CD4-positive, alpha-beta memory T cell (primary cell): ENCODE measurements at regions not wholly inside any gene's neighbourhood (a gene's known extent, or its start where the extent isn't known, plus 50 kb on each side); places are given as distances from the start of the nearest gene placed in this dataset.
"Not testable (repeated sequence)": the region's sequence is repeated elsewhere in the genome, so short reads cannot be mapped to it uniquely, and the experiment has no call there.

Experiments used
- CTCF ChIA-PET: fragments of 350-600 bp; sonication (Branson Sonifier 250); formaldehyde crosslinking; loops from one replicate; lab custom pipeline; 2021; ENCODE audit warnings: inconsistent platforms; ENCODE audit not compliant: partially characterized antibody; lab: Charles Lee
- POLR2A ChIA-PET: fragments of 350-600 bp; sonication (Branson Sonifier 250); formaldehyde crosslinking; loops from one replicate; lab custom pipeline; 2021; ENCODE audit not compliant: partially characterized antibody; lab: Charles Lee
- DNase-seq, 5 donors: peaks; one replicate each; pipeline versions ENCODE4 v3.0.0 to v3.0.0-alpha.2; 2020 to 2022; ENCODE audit warnings: mixed read lengths in 1 of 5
- H3K27ac ChIP-seq: one replicate; pipeline ENCODE4 v1.7.0; 2013; ENCODE audit warnings: low read depth, low read length
- H3K27me3 ChIP-seq: 2 replicates; pipeline ENCODE4 v1.7.0; 2013; ENCODE audit warnings: mild to moderate bottlenecking, low read length, moderate library complexity; ENCODE audit not compliant: insufficient read depth
- H3K36me3 ChIP-seq: 2 replicates; pipeline ENCODE4 v1.7.0; 2013; ENCODE audit warnings: mild to moderate bottlenecking, low read length, moderate library complexity; ENCODE audit not compliant: insufficient read depth
- H3K4me1 ChIP-seq: 2 replicates; pipeline ENCODE4 v1.7.0; 2013; ENCODE audit warnings: mild to moderate bottlenecking, low read length, moderate library complexity; ENCODE audit not compliant: insufficient read depth
- H3K4me3 ChIP-seq, 2 donors: one replicate each; pipeline ENCODE4 v1.7.0; 2013; ENCODE audit warnings: low read length in 2 of 2, mild to moderate bottlenecking in 1 of 2
- H3K9me3 ChIP-seq, 2 donors: one replicate each; pipeline ENCODE4 v1.7.0; 2013; ENCODE audit warnings: low read length in 2 of 2, control low read depth in 1 of 2; ENCODE audit not compliant: control insufficient read depth in 1 of 2
- H3K27ac Mint-ChIP-seq, 7 donors: one replicate each; pipeline ENCODE4 v1.8.0; 2020 to 2021; ENCODE audit warnings: mixed read lengths in 7 of 7, mild to moderate bottlenecking in 6 of 7, inconsistent platforms in 3 of 7, moderate library complexity in 3 of 7
- H3K27me3 Mint-ChIP-seq, 2 donors: one replicate each; pipeline ENCODE4 v1.8.0; 2020 to 2021; ENCODE audit warnings: mixed read lengths in 2 of 2
- H3K36me3 Mint-ChIP-seq, 2 donors: one replicate each; pipeline ENCODE4 v1.8.0; 2020 to 2021; ENCODE audit warnings: mixed read lengths in 2 of 2, inconsistent platforms in 1 of 2, mild to moderate bottlenecking in 1 of 2
- H3K4me1 Mint-ChIP-seq, 4 donors: one replicate each; pipeline ENCODE4 v1.8.0; 2020 to 2021; ENCODE audit warnings: mixed read lengths in 4 of 4, mild to moderate bottlenecking in 1 of 4
- H3K4me3 Mint-ChIP-seq, 8 donors: one replicate each; pipeline ENCODE4 v1.8.0; 2020 to 2021; ENCODE audit warnings: mixed read lengths in 8 of 8, mild to moderate bottlenecking in 7 of 8, moderate library complexity in 6 of 8, inconsistent platforms in 3 of 8
- H3K9me3 Mint-ChIP-seq, 8 donors: one replicate each; pipeline ENCODE4 v1.8.0; 2020 to 2021; ENCODE audit warnings: mixed read lengths in 8 of 8, mild to moderate bottlenecking in 5 of 8, inconsistent platforms in 3 of 8, moderate library complexity in 1 of 8
- intact Hi-C: fragments of 100-400 bp; cut with micrococcal nuclease; formaldehyde crosslinking; loops from one replicate; pipeline ENCODE4 v1.15.1; 2023

DNA sequence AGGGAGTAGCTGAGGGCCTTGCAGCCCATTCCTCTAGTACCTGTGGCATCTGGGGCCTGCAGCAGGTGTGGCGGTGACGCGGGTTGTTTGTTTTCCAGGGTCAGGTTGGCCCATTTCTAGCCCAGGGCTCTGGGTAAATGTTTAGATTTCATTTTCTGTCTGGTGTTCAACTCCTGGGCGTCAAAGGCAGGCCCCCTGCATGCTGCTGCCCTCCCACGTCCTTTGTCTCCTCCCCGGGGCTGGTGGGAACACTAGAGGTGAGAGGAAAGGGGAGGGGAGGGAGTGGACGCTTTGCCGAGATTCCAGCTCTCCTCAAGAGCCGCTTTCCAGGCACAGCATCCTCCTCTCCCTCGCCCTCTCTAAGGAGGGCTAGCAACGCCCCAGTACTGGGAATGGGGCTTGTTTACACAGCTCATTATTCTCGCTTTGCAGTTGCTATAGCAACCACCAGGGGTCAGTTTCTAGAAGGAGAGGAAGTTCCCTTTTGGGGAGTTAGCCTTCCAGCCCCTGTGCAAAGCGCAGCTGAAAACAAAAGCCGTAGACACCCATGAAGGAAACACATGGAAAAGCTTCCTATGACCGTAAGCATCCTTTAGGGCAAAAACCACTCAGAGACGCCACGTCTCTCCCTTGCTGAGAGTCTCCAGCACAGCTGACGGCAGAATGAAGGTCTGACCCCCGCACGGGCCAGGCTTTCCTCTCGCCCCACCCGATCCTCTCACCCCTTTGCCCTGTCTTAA, 170.6 kb downstream of the LY86 start:
- Histone ChIP-seq H3K27ac (no peak overlapping the region), H3K9me3 (no peaks in the 10 kb centered on the region), H3K27me3 (no peaks in the 10 kb centered on the region), H3K4me3 (no peak overlapping the region), H3K4me1 (no peaks in the 10 kb centered on the region), H3K36me3 (no peaks in the 10 kb centered on the region)
- Mint-ChIP-seq H3K4me1 (no peaks in the 10 kb centered on the region), H3K27me3 (peaks cover 6 to 12% of the 10 kb centered on the region in 2 donors), H3K36me3 (no peaks in the 10 kb centered on the region), H3K9me3 (peaks cover 0 to 2% (median 0%) of the 10 kb centered on the region in 8 donors), H3K27ac (peak overlapping the region in 1 of 7 donors; percentile 29), H3K4me3 (peak overlapping the region in 1 of 8 donors; percentile 4)
- no peak for DNase-seq
- intact Hi-C loops, result loop anchor here (1.0 kb wide), 1 partner anchor 484 kb away; no protein-coding TSS in a partner anchor
- ChIA-PET POLR2A (no interaction called here), CTCF (interaction anchor here (1.2 kb wide), 1 partner anchor 484 kb away, joined by 5 read pairs; no protein-coding TSS in a partner anchor)

DNA sequence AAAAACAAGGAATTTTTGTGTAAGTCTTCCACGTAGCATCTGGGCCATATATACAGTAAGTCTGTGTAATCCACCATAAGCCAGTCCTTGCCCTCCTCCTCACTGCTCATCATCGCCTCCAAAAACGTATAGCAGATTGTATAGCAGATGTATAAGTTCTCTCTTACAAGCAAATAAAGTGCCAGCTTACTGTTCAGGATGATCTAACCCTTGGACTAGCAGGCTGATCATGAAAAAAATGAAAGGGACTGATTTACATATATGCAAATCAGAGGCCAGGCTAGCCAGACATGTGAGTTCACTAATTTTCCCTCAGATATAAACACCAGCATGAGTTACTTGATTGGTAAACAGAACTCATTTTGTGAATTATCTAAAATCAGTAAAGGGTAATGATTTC, 171.5 kb downstream of the LY86 start:
- no peaks in the 10 kb centered on the region for H3K4me1 Mint-ChIP-seq
- intact Hi-C loops, result no loop called here
- H3K9me3 ChIP-seq, result no peaks in the 10 kb centered on the region
- H3K36me3 Mint-ChIP-seq, result no peaks in the 10 kb centered on the region
- H3K4me3 Mint-ChIP-seq, result no peak overlapping the region
- no peaks in the 10 kb centered on the region for H3K27me3 ChIP-seq
- H3K27ac Mint-ChIP-seq, result no peak overlapping the region
- H3K36me3 ChIP-seq, result no peaks in the 10 kb centered on the region
- H3K9me3 Mint-ChIP-seq, result peaks cover 0 to 2% (median 0%) of the 10 kb centered on the region in 8 donors
- CTCF ChIA-PET, result no interaction called here
- H3K4me1 ChIP-seq, result no peaks in the 10 kb centered on the region
- H3K27me3 Mint-ChIP-seq, result peaks cover 4 to 9% of the 10 kb centered on the region in 2 donors
- POLR2A ChIA-PET, result no interaction called here
- no peak overlapping the region for H3K27ac ChIP-seq
- H3K4me3 ChIP-seq, result no peak overlapping the region
- no peak for DNase-seq

DNA sequence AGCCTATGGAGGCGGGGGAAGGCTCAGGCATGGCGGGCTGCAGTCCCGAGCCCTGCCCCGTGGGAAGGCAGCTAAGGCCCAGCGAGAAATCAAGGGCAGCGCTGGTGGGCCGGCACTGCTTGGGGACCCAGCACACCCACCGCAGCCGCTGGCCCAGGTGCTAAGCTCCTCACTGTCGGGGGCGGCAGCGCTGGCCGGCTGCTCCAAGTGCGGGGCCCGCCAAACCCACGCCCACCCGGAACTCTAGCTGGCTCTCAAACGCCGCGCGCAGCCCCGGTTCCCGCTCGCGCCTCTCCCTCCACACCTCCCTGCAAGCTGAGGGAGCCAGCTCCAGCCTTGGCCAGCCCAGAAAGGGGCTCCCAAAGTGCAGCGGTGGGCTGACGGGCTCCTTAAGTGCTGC, 174.0 kb downstream of the LY86 start:
- H3K27me3 ChIP-seq, H3K27me3 Mint-ChIP-seq, DNase-seq, H3K9me3 ChIP-seq, H3K9me3 Mint-ChIP-seq, CTCF ChIA-PET, H3K4me3 ChIP-seq, H3K36me3 ChIP-seq, H3K4me1 Mint-ChIP-seq, intact Hi-C loops, H3K4me1 ChIP-seq, H3K4me3 Mint-ChIP-seq, H3K27ac ChIP-seq, H3K36me3 Mint-ChIP-seq, POLR2A ChIA-PET, H3K27ac Mint-ChIP-seq: not testable (repeated sequence)

DNA sequence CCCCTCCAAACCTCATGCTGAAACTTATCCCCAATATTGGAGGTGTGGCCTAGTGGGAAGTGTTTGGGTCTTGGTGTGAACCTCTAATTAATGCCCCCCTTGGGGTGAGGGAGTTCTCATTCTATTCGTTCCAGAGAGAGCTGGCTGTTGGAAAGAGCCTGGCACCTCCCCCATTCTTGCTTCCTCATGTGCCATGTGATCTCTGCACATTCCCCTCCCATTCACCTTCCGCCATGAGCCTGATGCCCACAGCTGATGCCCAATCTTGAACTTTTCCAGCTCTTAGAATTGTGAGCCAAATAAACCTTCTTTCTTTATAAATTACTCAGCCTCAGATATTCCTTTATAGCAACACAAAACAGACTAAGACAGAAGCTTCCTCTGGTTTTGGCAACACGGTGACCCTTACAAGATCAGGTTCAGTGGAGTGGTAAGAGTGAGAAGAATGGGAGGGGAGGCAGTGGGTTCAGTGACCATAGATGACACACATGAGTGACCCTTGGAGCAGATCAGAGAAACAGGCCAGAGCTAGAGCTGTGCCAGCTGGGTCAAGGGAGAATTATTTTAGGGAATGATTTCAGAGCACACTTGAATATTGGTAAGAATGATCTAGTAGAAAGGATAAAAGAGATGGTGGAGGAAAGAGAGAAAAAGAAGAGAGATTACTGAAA, 176.4 kb downstream of the LY86 start:
- ChIA-PET CTCF (no interaction called here), POLR2A (no interaction called here)
- Mint-ChIP-seq H3K4me3 (no peak overlapping the region), H3K4me1 (no peaks in the 10 kb centered on the region), H3K36me3 (no peaks in the 10 kb centered on the region), H3K9me3 (no peaks in the 10 kb centered on the region), H3K27ac (no peak overlapping the region), H3K27me3 (peaks cover 5 to 8% of the 10 kb centered on the region in 2 donors)
- intact Hi-C loops, result no loop called here
- Histone ChIP-seq H3K27ac (no peak overlapping the region), H3K4me3 (no peak overlapping the region), H3K27me3 (no peaks in the 10 kb centered on the region), H3K36me3 (no peaks in the 10 kb centered on the region), H3K9me3 (no peaks in the 10 kb centered on the region), H3K4me1 (no peaks in the 10 kb centered on the region)
- no peak for DNase-seq

DNA sequence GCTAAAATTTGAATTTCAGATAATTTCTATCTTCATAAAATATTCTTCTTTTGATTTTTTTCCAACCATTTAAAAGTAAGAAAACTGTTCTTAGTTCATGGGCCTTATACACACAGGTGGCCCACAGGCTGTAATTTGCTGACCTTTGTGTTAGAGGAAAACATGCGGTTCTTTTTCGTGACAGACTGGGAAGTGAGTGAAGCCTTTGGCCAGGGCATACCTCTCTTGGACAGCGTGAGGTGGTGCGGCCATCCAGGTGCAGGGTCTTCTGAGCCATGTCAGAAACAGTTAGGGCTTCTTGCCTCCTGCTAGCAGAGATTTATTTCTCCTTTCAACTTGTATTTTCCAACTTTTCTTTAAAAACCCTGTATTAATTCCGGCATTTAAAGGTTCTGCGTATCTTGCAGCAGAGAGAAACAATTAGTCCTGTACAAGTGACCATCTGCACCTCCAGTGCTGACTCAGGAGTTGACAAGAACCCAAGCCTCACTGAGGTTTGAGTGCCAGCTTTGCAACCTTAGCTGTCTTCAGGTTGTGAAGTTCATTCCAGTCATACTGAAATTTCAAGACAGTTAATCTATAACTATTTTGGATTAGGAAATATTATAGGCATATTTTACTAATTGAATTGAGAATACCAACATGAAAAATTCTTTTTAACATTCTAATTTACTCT, 177.8 kb downstream of the LY86 start:
- peaks cover 3 to 12% of the 10 kb centered on the region in 2 donors for H3K27me3 Mint-ChIP-seq
- no peaks in the 10 kb centered on the region for H3K27me3 ChIP-seq
- DNase-seq, result no peak
- ChIA-PET CTCF (no interaction called here), POLR2A (no interaction called here)
- intact Hi-C loops, result no loop called here
- no peak overlapping the region for H3K4me3 Mint-ChIP-seq
- H3K27ac Mint-ChIP-seq, result no peak overlapping the region
- H3K36me3 Mint-ChIP-seq, result no peaks in the 10 kb centered on the region
- H3K9me3 ChIP-seq, result no peaks in the 10 kb centered on the region
- no peaks in the 10 kb centered on the region for H3K9me3 Mint-ChIP-seq
- no peaks in the 10 kb centered on the region for H3K36me3 ChIP-seq
- no peaks in the 10 kb centered on the region for H3K4me1 Mint-ChIP-seq
- no peaks in the 10 kb centered on the region for H3K4me1 ChIP-seq
- no peak overlapping the region for H3K27ac ChIP-seq
- H3K4me3 ChIP-seq, result no peak overlapping the region

DNA sequence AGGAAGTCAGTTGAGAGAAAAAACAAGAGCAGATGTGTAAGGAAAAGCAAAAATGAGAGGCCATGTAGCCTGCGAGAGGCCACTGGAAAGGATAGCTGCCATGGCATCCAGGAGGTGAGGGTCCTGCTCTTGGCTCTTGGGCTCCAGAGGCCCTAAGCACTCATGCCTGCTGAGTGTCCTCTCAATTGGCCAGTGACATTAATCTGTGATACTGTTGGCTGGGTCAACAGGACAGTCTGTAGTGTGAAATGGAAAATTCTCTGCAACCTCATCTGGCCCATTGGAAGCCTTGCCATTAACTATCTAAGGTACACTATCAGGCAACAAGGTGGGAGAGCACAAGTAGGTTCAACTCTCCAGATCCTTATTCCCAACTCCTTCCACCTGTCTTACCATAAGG, 180.9 kb downstream of the LY86 start:
- H3K27ac Mint-ChIP-seq, result no peak overlapping the region
- H3K4me3 Mint-ChIP-seq, result no peak overlapping the region
- no peaks in the 10 kb centered on the region for H3K9me3 Mint-ChIP-seq
- H3K36me3 Mint-ChIP-seq, result no peaks in the 10 kb centered on the region
- POLR2A ChIA-PET, result no interaction called here
- CTCF ChIA-PET, result no interaction called here
- no peaks in the 10 kb centered on the region for H3K9me3 ChIP-seq
- intact Hi-C loops, result no loop called here
- no peaks in the 10 kb centered on the region for H3K27me3 ChIP-seq
- H3K4me1 Mint-ChIP-seq, result no peaks in the 10 kb centered on the region
- H3K4me1 ChIP-seq, result no peaks in the 10 kb centered on the region
- no peak for DNase-seq
- no peak overlapping the region for H3K27ac ChIP-seq
- H3K27me3 Mint-ChIP-seq, result peaks cover 3 to 12% of the 10 kb centered on the region in 2 donors
- no peaks in the 10 kb centered on the region for H3K36me3 ChIP-seq
- H3K4me3 ChIP-seq, result no peak overlapping the region

DNA sequence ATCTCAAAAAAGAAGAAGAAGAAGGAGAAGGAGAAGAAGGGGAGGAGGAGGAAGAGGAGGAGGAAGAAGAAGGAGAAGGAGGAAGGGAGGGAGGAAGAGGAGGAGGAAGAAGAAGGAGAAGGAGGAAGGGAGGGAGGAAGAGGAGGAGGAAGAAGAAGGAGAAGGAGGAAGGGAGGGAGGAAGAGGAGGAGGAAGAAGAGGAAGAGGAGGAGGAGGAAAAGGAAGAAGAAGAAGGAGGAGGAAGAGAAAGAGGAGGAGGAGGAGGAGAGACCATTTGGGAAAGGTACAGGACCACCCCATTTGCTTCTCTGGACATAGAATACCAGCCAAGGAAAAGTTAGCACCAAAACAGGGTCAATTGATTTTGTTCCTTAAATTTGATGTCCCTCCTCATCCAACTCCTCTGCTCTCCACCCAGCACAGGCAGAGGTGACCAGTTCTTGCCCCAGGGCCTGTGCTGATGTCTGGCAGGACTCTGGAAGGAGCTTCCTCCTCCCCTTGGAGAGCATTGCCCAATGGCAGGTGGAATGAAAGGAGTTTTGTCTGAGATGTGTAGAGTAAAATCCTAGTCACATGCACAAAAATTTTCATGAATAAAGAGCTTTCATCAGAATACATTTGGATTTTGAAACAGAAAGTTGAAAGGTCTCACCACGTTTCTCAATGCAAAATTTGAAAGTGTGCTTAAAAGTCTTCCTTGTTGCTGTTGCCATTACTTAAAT, 182.9 kb downstream of the LY86 start:
- CTCF ChIA-PET, result no interaction called here
- peaks cover 0 to 3% (median 0%) of the 10 kb centered on the region in 8 donors for H3K9me3 Mint-ChIP-seq
- DNase-seq, result no peak

More for the DNA sequence above, 182.9 kb downstream of the LY86 start:
- H3K36me3 ChIP-seq, result no peaks in the 10 kb centered on the region
- intact Hi-C loops, result no loop called here
- POLR2A ChIA-PET, result no interaction called here
- H3K4me3 Mint-ChIP-seq, result no peak overlapping the region
- H3K4me1 ChIP-seq, result no peaks in the 10 kb centered on the region
- no peak overlapping the region for H3K27ac Mint-ChIP-seq
- no peak overlapping the region for H3K4me3 ChIP-seq
- H3K27me3 Mint-ChIP-seq, result peaks cover 6 to 15% of the 10 kb centered on the region in 2 donors
- H3K4me1 Mint-ChIP-seq, result no peaks in the 10 kb centered on the region
- no peaks in the 10 kb centered on the region for H3K9me3 ChIP-seq
- no peaks in the 10 kb centered on the region for H3K27me3 ChIP-seq
- H3K27ac ChIP-seq, result no peak overlapping the region
- H3K36me3 Mint-ChIP-seq, result no peaks in the 10 kb centered on the region
